K562 (cell line): ENCODE measurements at regions not wholly inside any gene's neighbourhood (a gene's known extent, or its start where the extent isn't known, plus 50 kb on each side); places are given as distances from the start of the nearest gene placed in this dataset.

Experiments used
- ATF3 ChIP-seq, 2 experiments: fragments of 450-650 bp in 1 of 2; sonication (generic) in 1 of 2; formaldehyde crosslinking in 1 of 2; IDR thresholded peaks in 1 of 2; conservative IDR thresholded peaks in 1 of 2; 2 replicates each; pipeline versions ENCODE4 v1.6.1 to v1.8.1; 2016 to 2023; ENCODE audit warnings: mild to moderate bottlenecking in 2 of 2, moderate library complexity in 2 of 2, inconsistent platforms in 1 of 2, missing genetic modification reagents in 1 of 2
- CHD1 ChIP-seq: fragments of 200-600 bp; sonication (generic); IDR thresholded peaks from one replicate; pipeline ENCODE4 v1.6.1; 2012; ENCODE audit warnings: mild to moderate bottlenecking, moderate library complexity, low read length, inconsistent platforms
- DPF2 ChIP-seq: fragments of 450-650 bp; IDR thresholded peaks from 2 replicates; pipeline ENCODE4 v1.6.1; 2016
- MGA ChIP-seq: fragments of 450-650 bp; IDR thresholded peaks from 2 replicates; pipeline ENCODE4 v1.6.1; 2016; ENCODE audit warnings: mild to moderate bottlenecking, moderate library complexity
- NFATC3 ChIP-seq: fragments of 450-650 bp; IDR thresholded peaks from 2 replicates; pipeline ENCODE4 v1.6.1; 2017; ENCODE audit warnings: mild to moderate bottlenecking
- REST ChIP-seq, 2 experiments: fragments of 450-650 bp; formaldehyde crosslinking in 1 of 2; IDR thresholded peaks; 2 replicates each; pipeline versions ENCODE4 v1.4.0 to v1.6.1; 2014 to 2020; ENCODE audit warnings: mild to moderate bottlenecking in 2 of 2, borderline replicate concordance in 1 of 2, low read depth in 1 of 2
- SMARCA4 ChIP-seq: fragments of 450-650 bp; IDR thresholded peaks from 2 replicates; pipeline ENCODE4 v1.6.1; 2016
- SOX6 ChIP-seq: fragments of 450-650 bp; IDR thresholded peaks from 2 replicates; pipeline ENCODE4 v1.6.1; 2014; ENCODE audit warnings: mild to moderate bottlenecking

GRCh38 chr12:92340003-92340402 is 194.4 kb upstream of the BTG1 start (continued):
- TF ChIP-seq REST (IDR thresholded peaks at IDR 0.05; ENCODE audit: borderline replicate concordance): no peak
- TF ChIP-seq REST (CRISPR knock-in tag; IDR thresholded peaks at IDR 0.05; ENCODE audit: low read depth): no peak
- peak; percentile 50; the same call in 1 of the 2 replicates for TF ChIP-seq DPF2
- no peak for TF ChIP-seq NFATC3
- no peak for TF ChIP-seq CHD1
- TF ChIP-seq SOX6: peak; percentile 90
- peak; percentile 45; the same call in 1 of the 2 replicates for TF ChIP-seq SMARCA4
- TF ChIP-seq ATF3 (IDR thresholded peaks at IDR 0.05): no peak
- TF ChIP-seq ATF3 (CRISPR knock-in tag; conservative IDR thresholded peaks at IDR 0.05): no peak
- no peak for TF ChIP-seq MGA
